Fibroblast of skin of right quadriceps (primary cell): ENCODE measurements at regions not wholly inside any gene's neighbourhood (a gene's known extent, or its start where the extent isn't known, plus 50 kb on each side); places are given as distances from the start of the nearest gene placed in this dataset.

Experiments
- DNase-seq: peaks from one replicate; pipeline ENCODE4 v3.0.0-alpha.2; 2013

- DNase-seq: no peak
Observed at GRCh38 chr7:15737601-15738000, 51.1 kb upstream of the MEOX2 start.
